B cell (primary cell): ENCODE measurements at regions not wholly inside any gene's neighbourhood (a gene's known extent, or its start where the extent isn't known, plus 50 kb on each side); places are given as distances from the start of the nearest gene placed in this dataset.

Experiments used
- EZH2 ChIP-seq: IDR thresholded peaks from 2 replicates; pipeline ENCODE4 v1.6.1; 2012; ENCODE audit warnings: borderline replicate concordance, low read depth, mild to moderate bottlenecking, moderate library complexity, low read length; ENCODE audit not compliant: insufficient read depth, poor library complexity, severe bottlenecking
- TF ChIP-seq, protein P1 (sequence below): fragments of 200-600 bp; IDR thresholded peaks from one replicate; pipeline ENCODE4 v1.8.0; 2022; ENCODE audit warnings: antibody characterized with exemption, mild to moderate bottlenecking

GRCh38 chr17:79163071-79163470 is 88.4 kb downstream of the ENGASE start:
- TF ChIP-seq, protein P1, sequence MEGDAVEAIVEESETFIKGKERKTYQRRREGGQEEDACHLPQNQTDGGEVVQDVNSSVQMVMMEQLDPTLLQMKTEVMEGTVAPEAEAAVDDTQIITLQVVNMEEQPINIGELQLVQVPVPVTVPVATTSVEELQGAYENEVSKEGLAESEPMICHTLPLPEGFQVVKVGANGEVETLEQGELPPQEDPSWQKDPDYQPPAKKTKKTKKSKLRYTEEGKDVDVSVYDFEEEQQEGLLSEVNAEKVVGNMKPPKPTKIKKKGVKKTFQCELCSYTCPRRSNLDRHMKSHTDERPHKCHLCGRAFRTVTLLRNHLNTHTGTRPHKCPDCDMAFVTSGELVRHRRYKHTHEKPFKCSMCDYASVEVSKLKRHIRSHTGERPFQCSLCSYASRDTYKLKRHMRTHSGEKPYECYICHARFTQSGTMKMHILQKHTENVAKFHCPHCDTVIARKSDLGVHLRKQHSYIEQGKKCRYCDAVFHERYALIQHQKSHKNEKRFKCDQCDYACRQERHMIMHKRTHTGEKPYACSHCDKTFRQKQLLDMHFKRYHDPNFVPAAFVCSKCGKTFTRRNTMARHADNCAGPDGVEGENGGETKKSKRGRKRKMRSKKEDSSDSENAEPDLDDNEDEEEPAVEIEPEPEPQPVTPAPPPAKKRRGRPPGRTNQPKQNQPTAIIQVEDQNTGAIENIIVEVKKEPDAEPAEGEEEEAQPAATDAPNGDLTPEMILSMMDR = no peak
- no peak for TF ChIP-seq EZH2
